Parathyroid adenoma (tissue), 2 donors: ENCODE measurements at regions not wholly inside any gene's neighbourhood (a gene's known extent, or its start where the extent isn't known, plus 50 kb on each side); places are given as distances from the start of the nearest gene placed in this dataset.

Source experiments
- H2AFZ ChIP-seq: fragments of 300-600 bp; sonication (generic); one replicate; pipeline ENCODE4 v1.7.0; 2017; ENCODE audit warnings: antibody characterized with exemption, mild to moderate bottlenecking
- H3K27ac ChIP-seq: fragments of 300-600 bp; sonication (generic); one replicate; pipeline ENCODE4 v1.7.0; 2017
- H3K27me3 ChIP-seq: fragments of 300-600 bp; sonication (generic); one replicate; pipeline ENCODE4 v1.7.0; 2017; ENCODE audit warnings: low read length; ENCODE audit not compliant: control insufficient read depth, insufficient read depth
- H3K36me3 ChIP-seq: fragments of 300-600 bp; sonication (generic); one replicate; pipeline ENCODE4 v1.7.0; 2017; ENCODE audit warnings: low read length; ENCODE audit not compliant: control insufficient read depth, insufficient read depth
- H3K4me1 ChIP-seq: fragments of 300-600 bp; sonication (generic); one replicate; pipeline ENCODE4 v1.7.0; 2017; ENCODE audit warnings: control low read depth
- H3K4me2 ChIP-seq: fragments of 300-600 bp; sonication (generic); one replicate; pipeline ENCODE4 v1.7.0; 2017; ENCODE audit warnings: low read length
- H3K4me3 ChIP-seq: fragments of 300-600 bp; sonication (generic); one replicate; pipeline ENCODE4 v1.7.0; 2017; ENCODE audit warnings: low read depth, low read length
- H3K79me2 ChIP-seq: fragments of 300-600 bp; sonication (generic); one replicate; pipeline ENCODE4 v1.7.0; 2017; ENCODE audit warnings: control low read depth
- H3K9ac ChIP-seq: fragments of 300-600 bp; sonication (generic); one replicate; pipeline ENCODE4 v1.7.0; 2017; ENCODE audit warnings: mild to moderate bottlenecking
- H3K9me3 ChIP-seq: fragments of 300-600 bp; sonication (generic); one replicate; pipeline ENCODE4 v1.7.0; 2017; ENCODE audit warnings: low read length; ENCODE audit not compliant: control insufficient read depth
- CTCF ChIP-seq: fragments of 300-600 bp; sonication (generic); IDR thresholded peaks from one replicate; pipeline ENCODE4 v1.7.0; 2017; ENCODE audit warnings: antibody characterized with exemption, mild to moderate bottlenecking
- donor health status: primary hyperparathyroidism.

GRCh38 chr5:130280528-130281217, 376.4 kb downstream of the CHSY3 start:
- H3K9me3 ChIP-seq: no peaks in the 10 kb centered on the region
- H3K4me3 ChIP-seq: no peak overlapping the region

GRCh38 chr5:130279386-130279785, 375.1 kb downstream of the CHSY3 start:
- Histone ChIP-seq H3K4me3 (no peak overlapping the region), H3K4me1 (no peaks in the 10 kb centered on the region), H3K9ac (no peak overlapping the region), H3K79me2 (no peaks in the 10 kb centered on the region), H3K36me3 (no peaks in the 10 kb centered on the region), H3K27ac (no peak overlapping the region), H3K9me3 (no peaks in the 10 kb centered on the region), H3K4me2 (no peak overlapping the region), H3K27me3 (no peaks in the 10 kb centered on the region), H2AFZ (no peak overlapping the region)
- no peak for TF ChIP-seq CTCF

More at GRCh38 chr5:130280528-130281217, 376.4 kb downstream of the CHSY3 start:
- Histone ChIP-seq H3K4me1 (no peaks in the 10 kb centered on the region), H3K36me3 (no peaks in the 10 kb centered on the region), H2AFZ (no peak overlapping the region), H3K9ac (no peak overlapping the region), H3K27me3 (no peaks in the 10 kb centered on the region), H3K79me2 (no peaks in the 10 kb centered on the region), H3K27ac (no peak overlapping the region), H3K4me2 (no peak overlapping the region)
- TF ChIP-seq CTCF: no peak

- H3K9me3 ChIP-seq: no peaks in the 10 kb centered on the region
- H3K27ac ChIP-seq: no peak overlapping the region
- H2AFZ ChIP-seq: no peak overlapping the region
- H3K9ac ChIP-seq: no peak overlapping the region
- H3K36me3 ChIP-seq: no peaks in the 10 kb centered on the region
- H3K4me2 ChIP-seq: no peak overlapping the region
- H3K4me1 ChIP-seq: no peaks in the 10 kb centered on the region
- H3K4me3 ChIP-seq: no peak overlapping the region
- H3K27me3 ChIP-seq: no peaks in the 10 kb centered on the region
- no peak for TF ChIP-seq CTCF
- H3K79me2 ChIP-seq: no peaks in the 10 kb centered on the region
Measured at GRCh38 chr5:130278136-130278535, 373.9 kb downstream of the CHSY3 start.

- no peak overlapping the region for H3K4me2 ChIP-seq
- no peaks in the 10 kb centered on the region for H3K36me3 ChIP-seq
- H3K27ac ChIP-seq: no peak overlapping the region
- H3K4me3 ChIP-seq: no peak overlapping the region
- H3K79me2 ChIP-seq: no peaks in the 10 kb centered on the region
- no peak for TF ChIP-seq CTCF
- H3K9me3 ChIP-seq: no peaks in the 10 kb centered on the region
- H3K27me3 ChIP-seq: no peaks in the 10 kb centered on the region
- H3K9ac ChIP-seq: no peak overlapping the region
- no peaks in the 10 kb centered on the region for H3K4me1 ChIP-seq
- no peak overlapping the region for H2AFZ ChIP-seq
Measured at GRCh38 chr5:130277522-130277921, 373.3 kb downstream of the CHSY3 start.

- H3K4me3 ChIP-seq: no peak overlapping the region
- TF ChIP-seq CTCF: no peak
- H3K9ac ChIP-seq: no peak overlapping the region
- no peaks in the 10 kb centered on the region for H3K9me3 ChIP-seq
- H3K4me2 ChIP-seq: no peak overlapping the region
- H3K79me2 ChIP-seq: no peaks in the 10 kb centered on the region
- H3K27ac ChIP-seq: no peak overlapping the region
- no peaks in the 10 kb centered on the region for H3K27me3 ChIP-seq
- H2AFZ ChIP-seq: no peak overlapping the region
- no peaks in the 10 kb centered on the region for H3K36me3 ChIP-seq
- H3K4me1 ChIP-seq: no peaks in the 10 kb centered on the region
Measured at GRCh38 chr5:130277002-130277401, 372.7 kb downstream of the CHSY3 start.
